Left ventricle myocardium superior (tissue), 1 donor: ENCODE measurements at regions not wholly inside any gene's neighbourhood (a gene's known extent, or its start where the extent isn't known, plus 50 kb on each side); places are given as distances from the start of the nearest gene placed in this dataset.

Experiments used
- ATAC-seq: fragments of 200-7000 bp; cut with Tn5 transposase; one replicate; pipeline ENCODE4 v1.9.1; 2020; ENCODE audit warnings: mild to moderate bottlenecking, moderate library complexity
- DNase-seq: peaks from one replicate; pipeline ENCODE4 v3.0.0-alpha.2; 2020
- intact Hi-C: fragments of 100-400 bp; cut with micrococcal nuclease; formaldehyde crosslinking; loops from one replicate; pipeline ENCODE4 v1.11.0; 2022
- donor health status: DM: no; HTN: yes; CAD: no; lungs with severe emphysema.

DNA sequence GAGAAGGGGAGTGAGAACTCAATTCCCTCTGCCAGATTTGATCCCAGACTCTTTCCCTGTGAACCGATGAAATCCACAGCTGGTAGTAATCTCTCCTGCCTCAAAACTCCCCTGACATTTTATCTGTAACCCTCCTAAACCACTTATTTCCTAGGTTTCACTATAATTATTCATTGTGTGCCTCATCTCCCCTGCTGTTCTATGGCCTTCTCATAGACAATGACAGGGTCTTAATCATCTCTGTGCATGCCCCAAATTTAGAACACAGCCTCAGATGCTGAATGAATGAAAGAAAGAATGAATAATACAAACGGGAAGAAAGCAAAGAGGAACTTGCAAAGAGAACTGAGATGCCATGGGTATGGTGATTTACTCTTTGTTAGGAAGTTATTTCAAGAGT, 451.1 kb downstream of the HS3ST3B1 start:
- DNase-seq (no peak), ATAC-seq (no peak)
- intact Hi-C loops = no loop called here

GRCh38 chr17:14750866-14751265, 450.0 kb downstream of the HS3ST3B1 start:
- intact Hi-C loops = no loop called here
- ATAC-seq (no peak), DNase-seq (no peak)

DNA sequence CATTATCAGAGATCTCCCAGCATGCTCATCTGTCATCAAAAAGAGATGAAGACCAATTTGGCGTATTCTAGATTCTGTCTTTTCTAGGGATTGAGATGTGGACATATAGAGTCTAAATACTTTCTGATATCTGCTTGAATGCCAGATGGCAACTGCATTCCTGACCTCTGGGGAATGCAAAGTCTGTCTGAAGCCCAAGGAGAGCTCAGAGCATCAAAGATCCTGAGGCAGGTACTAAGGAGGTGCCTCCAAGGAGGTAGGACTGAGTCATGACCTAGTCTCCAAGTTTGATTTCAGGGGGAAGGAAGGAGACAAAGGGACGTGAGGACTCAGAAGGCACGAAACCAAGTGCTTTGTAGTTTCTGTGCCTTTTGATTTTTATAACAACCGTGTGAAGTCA, 448.4 kb downstream of the HS3ST3B1 start:
- DNase-seq (no peak), ATAC-seq (no peak)
- intact Hi-C loops = no loop called here

DNA sequence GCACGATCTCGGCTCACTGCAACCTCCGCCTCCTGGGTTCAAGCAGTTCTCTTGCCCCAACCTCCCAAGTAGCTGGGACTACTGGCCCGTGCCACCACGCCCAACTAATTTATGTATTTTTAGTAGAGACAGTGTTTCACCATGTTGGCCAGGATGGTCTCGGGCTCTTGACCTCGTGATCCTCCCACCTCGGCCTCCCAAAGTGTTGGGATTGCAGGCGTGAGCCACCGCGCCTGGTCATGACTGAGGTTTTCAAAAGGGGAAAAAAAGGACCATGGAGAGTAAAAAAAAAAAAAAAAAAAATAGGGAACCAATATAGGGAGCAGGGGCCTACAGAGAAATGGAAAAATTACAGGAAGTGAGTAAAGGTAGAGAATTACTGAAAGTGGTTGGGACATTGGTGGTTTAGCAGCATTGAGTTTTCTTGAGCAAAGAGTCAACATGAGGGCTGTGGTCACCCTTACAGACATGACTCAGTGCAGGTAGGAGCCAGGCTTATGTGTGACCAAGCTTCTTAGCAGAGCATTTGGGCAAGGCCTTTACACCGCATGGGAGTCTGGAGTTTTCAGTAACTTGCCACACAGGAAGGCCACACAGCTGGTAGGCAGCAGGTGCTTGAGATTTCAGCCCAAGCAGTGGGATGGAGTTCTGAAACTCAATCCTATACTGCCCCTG, 447.3 kb downstream of the HS3ST3B1 start:
- ATAC-seq (no peak), DNase-seq (no peak)
- intact Hi-C loops = no loop called here

GRCh38 chr17:14747603-14747950, 446.7 kb downstream of the HS3ST3B1 start:
- DNase-seq (no peak), ATAC-seq (no peak)
- intact Hi-C loops = no loop called here

- no peak for ATAC-seq
- intact Hi-C loops = no loop called here
- DNase-seq = no peak
Measured at GRCh38 chr17:14746822-14747602, 446.1 kb downstream of the HS3ST3B1 start.

GRCh38 chr17:14745541-14745940, 444.7 kb downstream of the HS3ST3B1 start:
- DNase-seq (no peak), ATAC-seq (no peak)
- intact Hi-C loops = no loop called here

GRCh38 chr17:14744761-14745473, 444.0 kb downstream of the HS3ST3B1 start:
- intact Hi-C loops = no loop called here
- DNase-seq = no peak

GRCh38 chr17:14741491-14741890, 440.6 kb downstream of the HS3ST3B1 start:
- ATAC-seq = no peak
- intact Hi-C loops = no loop called here
- DNase-seq = no peak

More at GRCh38 chr17:14744761-14745473, 444.0 kb downstream of the HS3ST3B1 start:
- ATAC-seq = no peak

GRCh38 chr17:14739656-14740431, 439.0 kb downstream of the HS3ST3B1 start:
- DNase-seq (no peak), ATAC-seq (no peak)
- intact Hi-C loops = no loop called here

GRCh38 chr17:14738652-14738988, 437.7 kb downstream of the HS3ST3B1 start:
- ATAC-seq = no peak

DNA sequence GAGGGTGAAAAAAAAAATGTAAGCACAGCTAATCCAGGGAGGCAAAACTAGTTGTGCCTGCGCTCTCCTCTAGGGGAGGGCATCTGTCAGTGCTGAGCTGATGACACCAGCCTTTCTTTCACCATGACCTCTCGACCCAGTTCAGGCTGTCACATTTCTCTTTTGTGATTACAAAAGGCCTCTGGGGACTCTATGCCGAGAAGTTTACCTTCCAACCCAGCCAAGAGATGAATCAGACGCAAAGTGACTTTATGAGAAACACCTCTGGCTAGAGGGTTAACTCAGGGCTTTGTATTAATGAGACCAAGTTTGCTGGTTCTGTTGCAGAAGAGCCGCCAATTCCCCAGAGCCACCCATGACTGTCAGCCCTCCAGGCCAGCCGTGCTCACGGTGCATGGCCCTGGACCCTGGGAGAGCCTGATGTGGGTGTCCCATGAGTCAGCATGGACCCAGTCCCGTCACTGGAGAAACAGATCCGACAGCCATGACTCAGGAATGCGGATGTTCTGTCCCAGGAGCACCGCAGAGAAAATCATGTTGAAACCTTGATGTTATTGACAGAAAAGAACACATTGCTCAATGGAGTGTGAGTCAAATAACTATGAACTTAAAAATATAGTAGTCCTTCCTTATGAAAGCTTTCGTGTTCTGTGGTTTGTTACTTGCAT, 437.2 kb downstream of the HS3ST3B1 start:
- peak; percentile 49 for DNase-seq
- peak; percentile 75 for ATAC-seq
- intact Hi-C loops = no loop called here

More at GRCh38 chr17:14738652-14738988, 437.7 kb downstream of the HS3ST3B1 start:
- intact Hi-C loops = no loop called here
- DNase-seq = no peak

DNA sequence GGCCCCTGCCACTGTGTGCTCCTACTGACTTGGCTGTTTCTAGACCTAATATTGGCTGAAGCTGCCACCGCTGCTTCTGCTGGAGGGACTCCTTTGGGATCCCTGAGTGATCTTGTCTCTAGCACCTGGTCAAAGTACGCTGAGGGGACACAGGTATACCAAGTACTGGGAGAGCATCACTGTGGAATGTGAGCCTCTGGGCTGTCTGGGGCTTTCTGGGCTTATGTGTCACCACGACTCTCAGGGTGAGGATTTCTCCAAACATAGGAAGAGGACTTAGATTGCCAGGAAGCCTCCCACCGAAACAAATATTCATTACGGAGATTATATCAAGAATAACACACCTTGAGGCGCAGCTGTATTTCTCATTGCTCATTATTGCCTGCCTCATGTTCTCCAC, 435.8 kb downstream of the HS3ST3B1 start:
- DNase-seq (no peak), ATAC-seq (no peak)
- intact Hi-C loops = no loop called here

DNA sequence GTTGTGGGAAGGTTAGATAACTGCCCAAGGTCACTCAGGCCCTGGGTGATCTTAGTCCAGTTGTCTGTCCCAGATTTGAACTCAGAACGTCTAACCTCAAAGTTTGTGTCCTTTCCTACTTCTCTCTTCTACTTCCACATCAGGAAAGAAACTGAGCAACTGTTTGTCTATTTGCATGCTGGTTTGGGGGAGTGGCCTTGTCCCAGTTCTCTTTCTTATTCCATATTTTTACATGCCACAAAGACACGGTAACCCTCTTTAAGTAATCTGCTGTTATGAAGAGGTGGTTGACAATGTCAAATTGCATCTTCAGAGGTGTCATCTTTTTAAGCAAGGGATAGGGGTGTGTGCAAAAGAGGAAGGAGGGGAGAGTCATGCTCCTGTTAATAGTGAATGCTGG, 432.5 kb downstream of the HS3ST3B1 start:
- ATAC-seq = no peak

GRCh38 chr17:14732211-14732610, 431.3 kb downstream of the HS3ST3B1 start:
- DNase-seq (no peak), ATAC-seq (no peak)
- intact Hi-C loops = no loop called here

More for the DNA sequence above, 432.5 kb downstream of the HS3ST3B1 start:
- intact Hi-C loops = no loop called here
- no peak for DNase-seq

- intact Hi-C loops = no loop called here
- no peak for ATAC-seq
- no peak for DNase-seq
Measured at GRCh38 chr17:14731591-14731990, 430.7 kb downstream of the HS3ST3B1 start.

DNA sequence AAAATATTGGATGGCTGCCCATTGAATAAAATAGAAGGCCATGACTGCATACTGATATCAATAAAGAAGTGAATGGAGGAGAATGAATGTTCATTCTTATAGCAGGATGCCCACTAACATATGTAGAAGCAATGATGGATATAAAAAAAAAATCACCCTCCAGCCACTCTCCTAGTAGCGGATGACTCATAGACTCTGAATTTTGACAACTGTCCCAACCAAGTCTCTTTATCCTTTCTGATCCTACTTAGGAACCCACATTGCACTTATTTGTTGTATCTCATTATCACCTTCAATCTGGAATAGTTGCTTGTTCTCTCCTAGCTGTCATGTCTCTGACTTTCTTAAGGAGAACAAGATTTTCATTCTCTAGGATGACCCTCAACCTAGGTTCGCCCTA, 429.9 kb downstream of the HS3ST3B1 start:
- intact Hi-C loops = no loop called here
- DNase-seq (no peak), ATAC-seq (no peak)

DNA sequence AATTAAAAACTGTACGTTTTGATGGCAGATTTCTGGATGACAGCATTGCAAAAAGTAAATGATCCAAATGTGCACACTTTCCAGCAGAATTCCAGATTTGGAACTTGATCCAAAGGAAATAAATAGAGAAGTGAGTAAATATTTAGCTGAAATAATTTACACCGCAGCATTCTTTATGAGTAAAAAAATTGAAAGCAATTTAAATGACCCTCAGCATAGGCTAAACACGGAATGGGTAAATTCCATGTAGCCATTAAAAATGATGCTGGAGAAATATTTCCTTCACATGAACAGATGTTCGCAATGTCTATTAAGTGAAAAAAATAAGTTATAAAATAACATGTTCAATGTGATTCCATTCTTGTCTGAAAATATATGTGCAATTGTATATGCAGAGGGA, 424.8 kb downstream of the HS3ST3B1 start:
- no peak for DNase-seq
- intact Hi-C loops = no loop called here
- ATAC-seq = no peak

- DNase-seq (no peak), ATAC-seq (no peak)
- intact Hi-C loops = no loop called here
Measured at GRCh38 chr17:14724770-14725169, 423.9 kb downstream of the HS3ST3B1 start.
